ENCODE measurements at regions not wholly inside any gene's neighbourhood (a gene's known extent, or its start where the extent isn't known, plus 50 kb on each side); places are given as distances from the start of the nearest gene placed in this dataset.

DNA sequence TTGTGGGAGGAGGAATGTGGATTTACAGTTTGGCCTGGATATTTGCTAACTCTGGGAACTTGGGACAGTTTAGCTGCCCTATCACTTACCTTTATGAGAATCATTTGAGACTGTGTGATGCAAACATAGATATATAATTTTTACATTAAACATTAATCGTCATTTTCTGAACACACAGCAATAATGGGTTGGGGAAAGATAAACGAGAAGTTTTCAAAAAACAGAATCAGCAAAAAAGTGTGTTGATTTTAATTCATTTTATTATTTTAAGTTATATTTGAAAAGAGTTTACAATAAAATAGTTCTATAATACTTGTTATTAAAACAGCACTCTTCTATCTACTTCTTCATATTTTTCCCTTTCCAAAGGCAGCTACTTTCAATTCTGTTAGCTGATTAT lies 813.3 kb downstream of the SLC4A3 start:
- TF ChIP-seq, protein P1, sequence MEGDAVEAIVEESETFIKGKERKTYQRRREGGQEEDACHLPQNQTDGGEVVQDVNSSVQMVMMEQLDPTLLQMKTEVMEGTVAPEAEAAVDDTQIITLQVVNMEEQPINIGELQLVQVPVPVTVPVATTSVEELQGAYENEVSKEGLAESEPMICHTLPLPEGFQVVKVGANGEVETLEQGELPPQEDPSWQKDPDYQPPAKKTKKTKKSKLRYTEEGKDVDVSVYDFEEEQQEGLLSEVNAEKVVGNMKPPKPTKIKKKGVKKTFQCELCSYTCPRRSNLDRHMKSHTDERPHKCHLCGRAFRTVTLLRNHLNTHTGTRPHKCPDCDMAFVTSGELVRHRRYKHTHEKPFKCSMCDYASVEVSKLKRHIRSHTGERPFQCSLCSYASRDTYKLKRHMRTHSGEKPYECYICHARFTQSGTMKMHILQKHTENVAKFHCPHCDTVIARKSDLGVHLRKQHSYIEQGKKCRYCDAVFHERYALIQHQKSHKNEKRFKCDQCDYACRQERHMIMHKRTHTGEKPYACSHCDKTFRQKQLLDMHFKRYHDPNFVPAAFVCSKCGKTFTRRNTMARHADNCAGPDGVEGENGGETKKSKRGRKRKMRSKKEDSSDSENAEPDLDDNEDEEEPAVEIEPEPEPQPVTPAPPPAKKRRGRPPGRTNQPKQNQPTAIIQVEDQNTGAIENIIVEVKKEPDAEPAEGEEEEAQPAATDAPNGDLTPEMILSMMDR (IDR thresholded peaks at IDR 0.05; ENCODE audit: insufficient read depth, missing control alignments): no peak
- DNase-seq (ENCODE audit: insufficient read length, low spot score) (no peak), FAIRE-seq (no peak)

DNA sequence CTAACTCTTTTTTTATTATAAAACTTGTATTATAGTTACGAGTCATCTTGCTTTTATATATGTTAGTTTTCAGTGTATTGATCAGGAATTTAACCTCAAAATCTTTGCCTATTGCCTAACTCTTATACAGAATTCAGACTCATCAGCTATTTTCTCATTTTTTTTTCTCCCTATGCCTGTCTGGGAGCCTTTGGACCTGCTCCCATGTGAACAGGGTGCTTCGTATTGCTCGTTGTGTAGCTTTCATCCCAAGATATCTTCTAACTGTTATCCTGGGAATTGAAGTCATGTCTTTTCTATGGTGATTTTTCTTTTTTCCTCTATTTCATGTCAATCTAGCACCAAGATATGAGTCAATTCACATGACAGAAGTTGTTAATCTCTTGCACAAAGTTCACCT lies 814.0 kb downstream of the SLC4A3 start:
- TF ChIP-seq, protein P1 (IDR thresholded peaks at IDR 0.05; ENCODE audit: insufficient read depth, missing control alignments): no peak
- DNase-seq (ENCODE audit: insufficient read length, low spot score) (no peak), FAIRE-seq (no peak)

DNA sequence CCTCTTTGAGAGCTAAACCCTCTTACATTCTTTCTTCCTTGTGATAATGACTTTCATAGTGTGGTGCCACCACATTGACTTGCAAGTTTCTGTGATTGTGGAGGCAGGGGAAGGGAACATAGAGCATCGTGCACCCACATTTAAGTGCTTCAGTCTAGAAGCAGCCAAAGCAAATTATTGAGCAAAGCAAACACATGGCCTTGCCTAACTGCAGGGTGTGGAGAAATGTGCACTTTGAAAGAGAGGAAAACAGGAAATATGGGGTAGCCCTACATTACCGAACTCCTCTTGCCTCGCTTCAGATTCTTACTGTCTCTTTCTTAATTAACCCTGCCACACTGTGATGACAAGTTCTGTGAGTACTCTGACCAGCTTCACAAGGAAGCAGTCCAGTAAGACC lies 814.6 kb downstream of the SLC4A3 start:
- TF ChIP-seq, protein P1 (IDR thresholded peaks at IDR 0.05; ENCODE audit: insufficient read depth, missing control alignments): no peak
- no peak for DNase-seq (ENCODE audit: insufficient read length, low spot score)
- FAIRE-seq: no peak

DNA sequence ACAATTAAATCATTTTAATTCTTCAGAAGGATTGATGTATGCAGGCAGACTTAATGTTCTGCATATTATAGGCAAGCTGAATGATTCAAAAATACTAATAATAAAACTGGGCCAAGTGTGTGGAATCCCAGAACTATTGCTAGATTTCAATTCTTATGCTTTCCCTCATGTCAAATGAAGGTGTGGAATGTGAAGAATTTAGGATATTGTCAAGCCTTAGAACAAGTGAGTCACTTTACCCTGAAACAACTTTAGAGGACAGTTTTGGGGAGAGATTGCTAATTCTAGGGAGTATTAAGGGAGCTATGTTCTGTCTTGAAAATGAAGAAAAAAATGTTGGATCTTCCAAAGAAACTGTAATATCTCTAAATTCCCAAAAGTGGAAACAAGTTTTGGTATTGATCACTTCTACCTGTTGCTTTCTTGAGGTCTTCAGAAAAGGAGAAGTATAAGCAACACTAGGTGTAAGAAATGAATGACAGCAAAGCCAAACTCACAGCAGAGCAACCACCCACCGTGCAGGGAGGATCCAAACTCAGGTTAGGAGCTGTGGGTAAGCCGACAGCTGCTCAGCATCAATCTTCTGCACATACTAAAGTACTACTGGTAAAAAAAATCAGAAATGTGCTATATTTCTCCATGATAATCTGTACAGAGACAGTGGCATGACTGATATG lies 818.1 kb downstream of the SLC4A3 start:
- DNase-seq (ENCODE audit: insufficient read length, low spot score): no peak
- no peak for FAIRE-seq
- TF ChIP-seq, protein P1 (IDR thresholded peaks at IDR 0.05; ENCODE audit: insufficient read depth, missing control alignments): no peak

DNA sequence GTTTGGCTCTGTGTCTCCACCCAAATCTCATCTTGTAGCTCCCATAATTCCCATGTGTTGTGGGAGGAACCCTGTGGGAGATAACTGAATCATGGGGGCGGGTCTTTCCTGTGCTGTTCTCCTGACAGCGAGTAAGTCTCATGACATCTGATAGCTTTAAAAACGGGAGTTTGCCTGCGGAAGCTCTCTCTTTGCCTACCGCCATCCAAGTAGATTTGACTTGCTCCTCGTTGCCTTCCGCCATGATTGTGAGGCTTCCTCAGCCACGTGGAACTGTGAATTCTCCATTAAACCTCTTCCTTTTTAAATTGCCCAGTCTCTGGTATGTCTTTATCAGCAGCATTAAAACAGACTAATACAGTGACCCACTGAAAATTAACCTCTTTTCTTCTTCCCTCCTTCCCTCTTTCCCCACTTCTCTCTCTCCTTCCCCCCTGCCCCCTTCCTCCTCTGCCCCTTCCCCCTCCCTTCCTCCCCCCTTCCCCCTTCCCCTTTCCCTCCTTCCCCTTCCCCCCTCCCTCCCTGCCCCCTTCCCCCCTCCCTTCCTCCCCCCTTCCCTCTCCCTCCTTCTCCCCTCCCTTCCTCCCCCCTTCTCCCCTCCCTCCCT lies 818.8 kb downstream of the SLC4A3 start:
- no peak for DNase-seq (ENCODE audit: insufficient read length, low spot score)
- TF ChIP-seq, protein P1 (IDR thresholded peaks at IDR 0.05; ENCODE audit: insufficient read depth, missing control alignments): no peak
- no peak for FAIRE-seq

DNA sequence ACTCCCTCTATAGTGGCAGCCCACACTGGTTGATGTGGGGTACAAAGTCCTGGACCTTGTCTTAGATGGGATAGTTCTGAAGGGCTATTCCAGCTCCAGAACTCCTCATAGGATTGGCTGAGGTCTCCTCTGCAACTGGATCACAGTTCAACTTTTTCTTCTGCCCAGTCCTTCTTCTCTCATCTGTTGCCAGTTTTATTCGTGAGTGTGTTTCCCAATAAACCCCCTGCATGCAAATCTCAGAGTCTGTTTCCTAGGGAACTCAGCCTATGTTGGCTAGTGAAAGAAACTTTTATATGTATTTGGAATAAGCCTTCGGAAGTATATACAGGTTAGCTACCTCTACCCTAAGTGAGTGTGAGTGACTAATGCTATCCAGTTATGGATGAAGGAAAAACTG lies 823.4 kb downstream of the SLC4A3 start:
- TF ChIP-seq, protein P1 (IDR thresholded peaks at IDR 0.05; ENCODE audit: insufficient read depth, missing control alignments): no peak
- DNase-seq (ENCODE audit: insufficient read length, low spot score): no peak
- FAIRE-seq: no peak

DNA sequence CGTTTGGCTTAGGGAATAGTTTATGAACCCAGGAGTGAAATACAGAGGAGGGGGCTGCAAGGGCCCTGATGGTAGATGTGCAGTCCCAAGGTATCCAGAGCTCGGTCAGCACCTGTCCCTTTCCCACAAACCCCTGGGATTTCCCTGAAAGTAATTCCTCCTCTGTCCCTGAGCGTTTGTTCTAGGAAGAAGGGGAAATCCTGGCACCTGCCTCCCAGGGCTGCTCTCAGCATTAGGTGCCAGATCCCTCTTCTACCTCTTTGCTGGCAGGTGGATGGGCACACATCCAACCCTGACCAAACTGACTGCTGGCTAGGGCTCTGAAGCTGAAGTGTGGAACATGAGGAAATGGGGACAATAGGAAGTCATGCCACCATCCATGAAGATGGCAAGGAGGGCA lies 824.0 kb downstream of the SLC4A3 start:
- TF ChIP-seq, protein P1 (IDR thresholded peaks at IDR 0.05; ENCODE audit: insufficient read depth, missing control alignments): no peak
- DNase-seq (ENCODE audit: insufficient read length, low spot score) (no peak), FAIRE-seq (no peak)
